Mesothelial cell of epicardium (in vitro differentiated cells): ENCODE measurements at regions not wholly inside any gene's neighbourhood (a gene's known extent, or its start where the extent isn't known, plus 50 kb on each side); places are given as distances from the start of the nearest gene placed in this dataset.

ENCODE experiments used
- DNase-seq, 2 experiments: peaks; one replicate each; pipeline ENCODE4 v3.0.0; 2021; ENCODE audit warnings: low spot score in 2 of 2; ENCODE audit not compliant: unreplicated experiment in 2 of 2
- H3K27ac Mint-ChIP-seq: 2 replicates; pipeline ENCODE4 v1.8.0; 2021; ENCODE audit warnings: mixed read lengths
- H3K27me3 Mint-ChIP-seq: 2 replicates; pipeline ENCODE4 v1.8.0; 2021; ENCODE audit warnings: low read depth, mixed read lengths
- H3K36me3 Mint-ChIP-seq: 2 replicates; pipeline ENCODE4 v1.8.0; 2021; ENCODE audit warnings: mixed read lengths
- H3K4me1 Mint-ChIP-seq: 2 replicates; pipeline ENCODE4 v1.8.0; 2021; ENCODE audit warnings: mixed read lengths
- H3K4me3 Mint-ChIP-seq: 2 replicates; pipeline ENCODE4 v1.8.0; 2021; ENCODE audit warnings: mild to moderate bottlenecking, moderate library complexity, mixed read lengths
- H3K9me3 Mint-ChIP-seq: 2 replicates; pipeline ENCODE4 v1.8.0; 2021; ENCODE audit warnings: mixed read lengths
- CTCF ChIP-seq: fragments of 200-600 bp; sonication (generic); IDR thresholded peaks from one replicate; pipeline ENCODE4 v1.5.0; 2021; ENCODE audit warnings: antibody characterized with exemption; ENCODE audit not compliant: unreplicated experiment

- no peak for TF ChIP-seq CTCF
- Mint-ChIP-seq H3K36me3 (no peaks in the 10 kb centered on the region), H3K27me3 (no peaks in the 10 kb centered on the region), H3K9me3 (peaks cover 30% of the 10 kb centered on the region), H3K4me3 (no peak overlapping the region), H3K27ac (no peak overlapping the region), H3K4me1 (no peaks in the 10 kb centered on the region)
- DNase-seq, result no peak
Observed at GRCh38 chr5:28132151-28132550, 1093.8 kb upstream of the CDH9 start.

DNA sequence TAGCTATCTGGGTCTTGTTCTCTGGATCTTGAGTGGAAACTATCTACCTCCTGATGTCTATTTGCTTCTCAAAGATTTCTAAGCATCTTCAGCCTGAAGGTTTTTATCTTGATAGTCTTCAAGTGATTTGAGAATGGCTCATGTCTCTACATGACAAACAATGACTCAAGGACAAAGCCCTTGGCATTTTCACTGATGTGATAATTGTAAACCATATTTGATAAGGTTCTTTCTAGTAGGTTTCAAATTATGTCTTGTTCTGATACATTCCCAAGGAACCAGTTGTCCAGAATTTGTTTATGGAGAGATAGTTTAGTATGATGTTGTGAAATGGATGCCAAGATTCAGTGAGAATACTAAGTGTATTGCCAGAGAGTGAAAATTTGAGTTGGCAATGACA is 1079.3 kb upstream of the CDH9 start:
- Mint-ChIP-seq H3K27me3 (no peaks in the 10 kb centered on the region), H3K27ac (no peak overlapping the region), H3K36me3 (peaks cover 10% of the 10 kb centered on the region), H3K9me3 (peaks cover 36% of the 10 kb centered on the region), H3K4me1 (no peaks in the 10 kb centered on the region), H3K4me3 (no peak overlapping the region)
- DNase-seq, result no peak
- TF ChIP-seq CTCF, result no peak

GRCh38 chr5:28117273-28117672 is 1078.9 kb upstream of the CDH9 start:
- peaks cover 10% of the 10 kb centered on the region for H3K36me3 Mint-ChIP-seq
- peaks cover 35% of the 10 kb centered on the region for H3K9me3 Mint-ChIP-seq
- no peak for DNase-seq
- H3K4me3 Mint-ChIP-seq, result no peak overlapping the region
- H3K4me1 Mint-ChIP-seq, result no peaks in the 10 kb centered on the region
- no peaks in the 10 kb centered on the region for H3K27me3 Mint-ChIP-seq
- H3K27ac Mint-ChIP-seq, result no peak overlapping the region
- TF ChIP-seq CTCF, result no peak

DNA sequence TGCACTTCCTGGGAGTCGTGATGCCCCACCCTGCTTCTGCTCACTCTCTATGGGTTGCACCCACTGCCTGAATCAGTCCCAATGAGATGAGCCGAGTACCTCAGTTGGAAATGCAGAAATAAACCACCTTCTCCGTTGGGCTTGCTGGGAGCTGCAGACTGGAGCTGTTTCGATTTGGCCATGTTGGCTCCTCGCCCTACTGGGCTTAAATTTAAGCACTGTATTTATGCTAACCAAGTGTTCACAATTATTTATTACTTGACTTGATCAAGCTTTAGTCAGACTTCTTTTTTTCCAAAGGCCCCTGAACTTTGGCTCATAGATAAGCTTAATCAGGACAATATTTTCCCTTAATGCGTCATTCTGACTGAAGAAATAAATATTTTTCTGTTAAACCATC is 1072.4 kb upstream of the CDH9 start:
- H3K27ac Mint-ChIP-seq, result no peak overlapping the region
- peaks cover 13% of the 10 kb centered on the region for H3K9me3 Mint-ChIP-seq
- TF ChIP-seq CTCF, result no peak

DNA sequence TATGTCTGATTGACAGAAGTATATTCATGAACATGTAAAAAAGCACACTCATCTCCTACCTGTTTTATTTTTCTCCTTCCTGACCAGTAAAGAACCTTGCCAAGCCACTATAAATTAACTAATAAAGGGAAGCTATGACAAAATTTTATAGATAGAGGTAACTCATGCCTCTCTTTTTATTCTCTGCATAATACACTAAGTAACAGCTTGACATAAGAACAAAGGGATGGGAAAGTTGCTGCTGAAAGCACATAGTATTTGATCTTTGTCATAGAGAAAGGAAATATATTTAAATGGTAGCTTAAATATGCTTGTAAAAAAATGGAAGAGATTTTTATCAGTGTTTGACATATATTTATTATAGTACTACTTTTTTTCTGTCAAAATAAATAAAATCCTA is 1065.7 kb upstream of the CDH9 start:
- Mint-ChIP-seq H3K4me3 (no peak overlapping the region), H3K36me3 (no peaks in the 10 kb centered on the region), H3K4me1 (peaks cover 6% of the 10 kb centered on the region), H3K27ac (no peak overlapping the region), H3K27me3 (no peaks in the 10 kb centered on the region), H3K9me3 (no peaks in the 10 kb centered on the region)
- TF ChIP-seq CTCF, result no peak
- DNase-seq, result no peak

More for the DNA sequence above, 1072.4 kb upstream of the CDH9 start:
- Mint-ChIP-seq H3K4me1 (peaks cover 2% of the 10 kb centered on the region), H3K4me3 (no peak overlapping the region), H3K36me3 (peaks cover under 1% of the 10 kb centered on the region), H3K27me3 (no peaks in the 10 kb centered on the region)
- no peak for DNase-seq

- Mint-ChIP-seq H3K9me3 (peaks cover 8% of the 10 kb centered on the region), H3K4me1 (no peaks in the 10 kb centered on the region)
- no peak for DNase-seq
Observed at GRCh38 chr5:28084069-28084468, 1045.7 kb upstream of the CDH9 start.

More at GRCh38 chr5:28084069-28084468, 1045.7 kb upstream of the CDH9 start:
- Mint-ChIP-seq H3K27me3 (no peaks in the 10 kb centered on the region), H3K27ac (no peak overlapping the region), H3K4me3 (no peak overlapping the region), H3K36me3 (no peaks in the 10 kb centered on the region)
- no peak for TF ChIP-seq CTCF
